HG03139 (cell line): ENCODE measurements at regions not wholly inside any gene's neighbourhood (a gene's known extent, or its start where the extent isn't known, plus 50 kb on each side); places are given as distances from the start of the nearest gene placed in this dataset.
"Not testable (repeated sequence)": the region's sequence is repeated elsewhere in the genome, so short reads cannot be mapped to it uniquely, and the experiment has no call there.

Experiments used
- ATAC-seq: cut with Tn5 transposase; IDR thresholded peaks from one replicate; pipeline ENCODE4 v1.9.1; 2021; ENCODE audit not compliant: unreplicated experiment

DNA sequence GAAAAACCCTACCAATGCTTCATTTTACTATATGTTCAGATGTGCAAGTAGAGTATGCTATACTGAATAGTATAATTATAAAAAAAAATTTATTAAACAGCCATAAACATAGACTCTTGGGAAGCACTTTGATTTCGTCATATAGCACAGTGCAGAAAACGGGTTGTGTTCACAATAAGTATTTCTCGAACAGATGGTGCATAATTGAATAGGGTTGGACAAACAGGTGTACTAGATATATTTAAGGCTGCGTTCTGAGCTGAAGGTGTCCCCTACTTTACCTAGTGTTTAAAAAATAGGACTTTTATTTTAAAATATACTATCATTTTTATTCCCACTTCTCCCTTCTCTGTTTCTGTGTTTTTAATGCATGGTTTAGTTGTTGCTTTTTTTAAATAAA lies 841.5 kb downstream of the ANKRD7 start:
- no peak for ATAC-seq

DNA sequence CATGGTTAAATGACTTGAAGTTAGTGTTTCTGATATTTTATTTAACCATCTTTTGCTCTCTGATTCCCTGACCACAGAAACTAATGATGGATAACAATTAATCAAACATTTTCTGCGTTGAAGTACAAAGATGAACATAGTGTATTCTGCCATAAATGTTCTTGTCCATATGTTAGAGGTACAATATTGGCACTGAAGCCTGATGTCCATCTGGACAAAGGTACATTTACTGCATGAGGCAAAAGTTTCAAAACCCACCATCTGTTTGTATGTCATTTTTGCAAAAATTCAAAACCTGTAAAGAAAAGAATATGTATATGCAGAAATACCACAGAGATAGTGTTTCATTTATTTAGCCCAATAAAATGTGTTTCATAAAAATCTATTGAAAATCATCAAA lies 861.5 kb downstream of the ANKRD7 start:
- no peak for ATAC-seq

DNA sequence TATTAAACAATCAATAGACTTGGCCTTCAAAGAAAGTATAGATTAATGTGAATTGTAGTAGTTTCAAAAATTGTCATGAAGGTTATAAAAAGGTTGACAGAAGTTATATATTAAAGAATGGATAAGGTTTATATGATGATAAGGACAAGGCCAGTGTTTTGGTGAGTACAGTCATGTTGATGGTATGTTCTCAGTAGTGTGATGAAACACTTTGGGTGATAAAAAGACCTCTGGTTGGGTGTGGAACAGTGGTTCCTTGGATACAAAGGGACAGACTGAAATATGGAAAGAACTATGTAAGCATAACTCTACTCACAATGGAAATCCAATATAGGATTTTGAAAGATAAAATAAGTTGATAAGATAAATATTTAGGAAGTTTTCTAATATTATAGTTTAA lies 866.3 kb downstream of the ANKRD7 start:
- ATAC-seq: no peak

GRCh38 chr7:119096683-119097082 lies 872.2 kb downstream of the ANKRD7 start:
- ATAC-seq: no peak

DNA sequence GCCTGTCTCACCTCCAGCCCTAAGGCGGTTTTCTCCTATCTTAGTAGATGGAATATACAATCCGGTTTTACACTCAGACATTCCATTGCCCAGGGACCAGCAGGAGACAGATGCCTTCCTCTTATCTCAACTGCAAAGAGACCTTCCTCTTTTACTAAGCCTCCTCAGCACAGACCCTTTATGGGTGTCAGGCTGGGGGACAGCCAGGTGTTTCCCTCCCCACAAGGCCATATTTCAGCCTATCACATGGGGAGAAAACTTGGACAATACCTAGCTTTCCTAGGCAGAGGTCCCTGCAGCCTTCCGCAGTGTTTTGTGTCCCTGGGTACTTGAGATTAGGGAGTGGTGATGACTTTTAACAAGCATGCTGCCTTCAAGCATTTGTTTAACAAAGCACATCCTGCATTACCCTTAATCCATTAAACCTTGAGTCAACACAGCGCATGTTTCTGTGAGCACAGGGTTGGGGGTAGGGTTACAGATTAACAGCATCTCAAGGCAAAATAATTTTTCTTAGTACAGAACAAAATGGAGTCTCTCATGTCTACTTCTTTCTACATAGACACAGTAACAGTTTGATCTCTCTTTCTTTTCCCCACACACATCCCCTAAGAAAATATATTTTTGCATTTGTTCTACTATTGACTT lies 876.2 kb downstream of the ANKRD7 start:
- ATAC-seq: not testable (repeated sequence)

- no peak for ATAC-seq
Measured at GRCh38 chr7:119102291-119102690, 877.8 kb downstream of the ANKRD7 start.

DNA sequence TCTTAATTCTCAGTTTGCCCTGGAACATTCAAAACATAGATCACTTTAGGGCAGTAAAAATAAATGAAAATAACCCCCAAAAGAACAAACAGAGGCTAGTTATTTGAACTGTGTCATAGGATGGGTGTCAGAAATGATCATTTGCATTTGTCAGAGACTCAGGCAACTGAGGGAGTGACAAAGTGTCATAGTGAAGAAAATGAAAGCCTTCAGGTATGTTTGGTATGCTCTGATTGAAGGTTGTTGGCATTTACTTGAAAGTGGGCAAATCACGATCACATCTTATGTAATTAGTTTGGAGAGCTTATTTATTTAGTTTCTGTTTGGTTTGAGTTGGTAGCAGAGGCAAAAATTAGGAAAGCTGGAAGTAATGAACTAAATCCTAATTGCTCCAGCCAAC lies 880.9 kb downstream of the ANKRD7 start:
- ATAC-seq: no peak

- no peak for ATAC-seq
Measured at GRCh38 chr7:119123326-119123725, 898.8 kb downstream of the ANKRD7 start.

- no peak for ATAC-seq
Measured at GRCh38 chr7:119127706-119128105, 903.2 kb downstream of the ANKRD7 start.

DNA sequence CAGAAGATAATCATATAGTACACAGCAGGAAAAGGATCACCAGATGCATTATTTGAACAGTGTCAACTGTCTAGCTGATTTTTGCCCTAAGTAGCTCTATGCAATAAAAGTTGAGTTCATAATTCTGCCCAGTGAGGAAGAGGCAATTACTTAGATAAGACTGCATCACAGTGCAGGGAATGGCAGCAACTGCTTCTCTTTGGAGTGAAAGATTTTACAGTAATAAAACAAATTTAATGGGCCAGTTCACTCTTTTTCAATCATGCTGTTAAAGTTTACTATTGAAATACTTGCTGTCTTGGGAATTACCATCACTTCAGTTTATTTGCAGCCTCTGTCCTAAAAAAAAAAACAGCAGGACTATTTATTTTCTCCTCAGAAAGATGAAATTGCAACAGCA lies 907.9 kb downstream of the ANKRD7 start:
- no peak for ATAC-seq

DNA sequence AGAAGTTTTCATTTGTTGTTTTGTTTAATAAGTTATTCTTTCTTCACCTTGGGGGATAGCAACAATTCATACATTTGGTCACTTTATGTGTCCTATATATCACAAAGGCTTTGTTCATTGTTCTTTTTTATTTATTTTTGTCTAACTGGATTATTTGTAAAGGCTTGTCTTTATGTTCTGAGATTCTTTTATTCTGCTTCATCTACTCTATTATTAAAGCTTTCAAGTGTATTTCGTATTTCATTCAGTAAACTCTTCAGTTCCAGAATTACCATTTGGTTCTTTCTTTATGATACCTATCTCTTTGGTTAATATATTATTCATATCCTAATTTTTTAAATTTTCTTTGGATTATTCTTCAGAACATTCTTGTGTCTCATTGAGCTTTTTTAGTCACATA lies 942.9 kb downstream of the ANKRD7 start:
- no peak for ATAC-seq

GRCh38 chr7:119172043-119172442 lies 947.5 kb downstream of the ANKRD7 start:
- no peak for ATAC-seq

- peak; percentile 67 for ATAC-seq
Measured at GRCh38 chr7:119175911-119176627, 951.6 kb downstream of the ANKRD7 start.

DNA sequence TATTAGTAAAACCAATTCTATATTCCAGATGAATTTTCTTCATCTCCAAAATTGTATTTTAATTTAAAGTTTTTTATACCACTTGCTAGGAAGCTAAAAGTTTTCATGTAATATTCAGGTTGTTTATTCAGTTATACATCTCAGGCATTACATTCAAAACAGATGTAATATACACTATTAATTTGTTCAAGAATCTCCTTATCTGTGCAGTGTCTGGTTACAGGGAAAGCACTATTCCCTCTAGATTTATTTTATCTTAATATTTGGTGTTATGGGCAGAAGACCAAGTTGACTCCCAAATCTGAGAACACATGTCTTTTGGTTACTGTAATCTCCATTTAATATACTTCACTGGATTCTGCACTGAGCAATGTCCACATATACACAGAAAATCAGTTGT lies 953.4 kb downstream of the ANKRD7 start:
- ATAC-seq: no peak

GRCh38 chr7:119184124-119184788 lies 959.8 kb downstream of the ANKRD7 start:
- ATAC-seq: no peak

DNA sequence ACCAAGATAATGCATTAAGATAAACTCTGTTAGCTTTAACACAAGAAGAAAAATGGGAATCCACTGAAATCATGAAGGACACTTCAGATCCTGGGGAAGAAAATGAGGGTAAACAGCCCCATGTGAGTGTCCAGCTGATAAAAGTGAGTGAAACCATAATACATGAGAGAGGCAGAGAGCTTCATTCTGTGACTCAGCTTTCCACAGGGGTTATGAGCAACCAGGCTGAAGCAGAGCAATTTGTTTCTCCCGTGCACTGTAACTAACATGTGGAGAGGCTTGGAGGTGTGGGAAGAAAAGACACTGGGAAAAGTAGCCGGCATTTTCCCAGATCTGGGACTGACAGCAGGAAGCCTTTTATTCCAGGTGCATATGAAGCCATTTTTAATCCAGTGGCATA lies 971.7 kb downstream of the ANKRD7 start:
- no peak for ATAC-seq

DNA sequence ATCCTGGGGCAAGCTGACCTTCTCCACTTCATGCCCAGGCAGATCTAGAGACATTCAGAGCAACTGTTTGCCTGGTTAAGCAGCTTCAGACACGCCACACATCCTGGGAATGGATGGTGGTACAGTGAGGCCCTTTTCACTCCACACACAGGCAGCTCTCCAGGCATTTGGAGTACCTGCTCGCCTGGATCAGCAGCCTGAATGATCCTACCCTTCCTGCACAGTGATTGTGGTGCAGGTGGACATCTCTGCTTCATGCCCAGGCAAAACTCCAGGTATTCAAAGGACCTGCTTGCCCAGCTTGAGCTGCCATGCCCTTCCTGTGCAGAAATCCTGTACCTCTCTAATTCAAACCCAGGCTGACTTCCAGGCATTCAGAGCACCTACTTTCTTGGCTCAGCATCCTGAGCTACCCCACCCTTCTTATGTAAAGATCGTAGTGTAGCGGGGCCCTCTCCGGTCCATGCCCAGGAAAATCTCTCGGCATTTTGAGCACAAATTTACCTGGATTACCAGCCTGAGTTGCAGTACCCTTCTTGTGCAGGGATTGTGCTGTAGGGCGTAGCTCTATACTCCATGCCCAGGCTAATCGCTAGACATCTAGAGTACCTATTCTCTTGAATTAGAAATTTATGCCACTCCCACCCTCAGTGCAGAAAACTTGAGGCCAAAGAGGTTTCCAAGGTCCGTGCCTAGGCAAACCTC lies 972.8 kb downstream of the ANKRD7 start:
- no peak for ATAC-seq

GRCh38 chr7:119197877-119198527 lies 973.5 kb downstream of the ANKRD7 start:
- ATAC-seq: peak; percentile 96

- ATAC-seq: no peak
Measured at GRCh38 chr7:119219663-119220062, 995.2 kb downstream of the ANKRD7 start.

DNA sequence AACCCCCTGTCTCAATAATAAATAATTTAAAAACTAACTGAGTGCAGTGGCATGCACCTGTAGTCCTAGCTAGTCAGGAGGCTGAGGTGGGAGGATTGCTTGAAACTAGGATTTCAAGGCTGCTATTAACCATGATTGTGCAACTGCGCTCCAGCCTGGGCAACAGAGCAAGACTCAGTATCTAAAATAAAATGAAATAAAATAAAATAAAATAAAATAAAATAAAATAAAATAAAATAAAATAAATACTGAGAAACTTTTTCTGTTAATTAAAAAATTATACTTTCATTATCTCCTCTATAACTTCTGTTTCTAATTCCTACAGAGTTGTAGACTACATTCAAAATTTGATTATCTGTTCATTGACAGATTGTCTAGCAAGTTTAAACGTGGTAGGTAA lies 999.4 kb downstream of the ANKRD7 start:
- ATAC-seq: no peak

DNA sequence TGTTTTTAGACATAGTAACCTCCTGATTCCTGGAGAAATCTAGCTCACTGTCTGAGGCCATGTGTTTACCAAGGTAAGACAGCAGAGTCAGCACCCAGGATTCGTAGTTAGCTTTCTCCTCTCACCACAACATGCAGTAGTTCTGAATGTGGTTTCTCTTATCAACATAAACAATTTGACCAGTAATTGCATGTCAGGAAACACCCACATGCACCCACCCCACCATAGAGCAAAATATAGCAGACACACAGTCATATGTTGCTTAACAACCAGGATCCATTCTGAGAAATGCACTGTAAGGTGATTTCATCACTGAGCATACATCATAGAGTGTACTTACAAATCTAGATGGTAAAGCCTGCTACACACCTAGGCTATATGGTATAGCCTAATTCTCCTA lies 1004.0 kb downstream of the ANKRD7 start:
- no peak for ATAC-seq
